ENCODE measurements at regions not wholly inside any gene's neighbourhood (a gene's known extent, or its start where the extent isn't known, plus 50 kb on each side); places are given as distances from the start of the nearest gene placed in this dataset.

- DNase-seq = no peak
- 100% methylated on average over 3 of the region's 3 CpGs; no CpG with 5 or more reads in 1 of the 2 experiments for WGBS, 2 experiments (ENCODE audit: insufficient coverage in 1 of 2, insufficient read length in 1 of 2)
- H3K4me1 ChIP-seq (ENCODE audit: control insufficient read depth, insufficient read depth, low read length) = no peaks in the 10 kb centered on the region
- H3K9me3 ChIP-seq (ENCODE audit: control insufficient read depth, low read length) = peaks cover 5% of the 10 kb centered on the region
- no peaks in the 10 kb centered on the region for H3K36me3 ChIP-seq (ENCODE audit: control insufficient read depth, insufficient read depth, low read length)
- peaks cover 13% of the 10 kb centered on the region for H3K4me1 Mint-ChIP-seq
- H3K27ac Mint-ChIP-seq = no peak overlapping the region
- no peak overlapping the region for H3K27ac ChIP-seq (ENCODE audit: low read depth, low read length)
- no peak overlapping the region for H3K4me3 ChIP-seq (ENCODE audit: low read length)
- no peak for TF ChIP-seq CTCF (conservative IDR thresholded peaks at IDR 0.05)
- no peak overlapping the region for H3K4me3 Mint-ChIP-seq
- H3K27me3 ChIP-seq (ENCODE audit: control insufficient read depth, insufficient read depth, low read length, poor library complexity, severe bottlenecking) = no peaks in the 10 kb centered on the region
- H3K27me3 Mint-ChIP-seq (ENCODE audit: insufficient read depth) = no peaks in the 10 kb centered on the region
- H3K9ac ChIP-seq (ENCODE audit: extremely low read depth, low read length, poor library complexity, severe bottlenecking) = no peak overlapping the region
- no peaks in the 10 kb centered on the region for H3K9me3 Mint-ChIP-seq
- H3K36me3 Mint-ChIP-seq (ENCODE audit: low read depth) = peaks cover 6% of the 10 kb centered on the region
Measured at GRCh38 chr10:20970044-20970443, 72.9 kb upstream of the NEBL start.

- 97 to 100% methylated on average over 1 to 3 of the region's 3 CpGs for WGBS, 2 experiments (ENCODE audit: insufficient coverage in 1 of 2, insufficient read length in 1 of 2)
- no peaks in the 10 kb centered on the region for H3K4me1 ChIP-seq (ENCODE audit: control insufficient read depth, insufficient read depth, low read length)
- Mint-ChIP-seq H3K9me3 (no peaks in the 10 kb centered on the region), H3K27ac (no peak overlapping the region), H3K4me1 (peaks cover 11% of the 10 kb centered on the region), H3K36me3 (ENCODE audit: low read depth) (peaks cover 18% of the 10 kb centered on the region), H3K27me3 (ENCODE audit: insufficient read depth) (no peaks in the 10 kb centered on the region), H3K4me3 (no peak overlapping the region)
- H3K9ac ChIP-seq (ENCODE audit: extremely low read depth, low read length, poor library complexity, severe bottlenecking) = no peak overlapping the region
- TF ChIP-seq CTCF (conservative IDR thresholded peaks at IDR 0.05) = no peak
- no peak overlapping the region for H3K4me3 ChIP-seq (ENCODE audit: low read length)
- H3K36me3 ChIP-seq (ENCODE audit: control insufficient read depth, insufficient read depth, low read length) = no peaks in the 10 kb centered on the region
- H3K27me3 ChIP-seq (ENCODE audit: control insufficient read depth, insufficient read depth, low read length, poor library complexity, severe bottlenecking) = no peaks in the 10 kb centered on the region
- no peak for DNase-seq
- no peak overlapping the region for H3K27ac ChIP-seq (ENCODE audit: low read depth, low read length)
- peaks cover 10% of the 10 kb centered on the region for H3K9me3 ChIP-seq (ENCODE audit: control insufficient read depth, low read length)
Measured at GRCh38 chr10:20966426-20966825, 69.3 kb upstream of the NEBL start.

GRCh38 chr10:20963721-20964595 lies 66.8 kb upstream of the NEBL start:
- Histone ChIP-seq H3K27ac (ENCODE audit: low read depth, low read length) (no peak overlapping the region), H3K9ac (ENCODE audit: extremely low read depth, low read length, poor library complexity, severe bottlenecking) (no peak overlapping the region), H3K4me1 (ENCODE audit: control insufficient read depth, insufficient read depth, low read length) (no peaks in the 10 kb centered on the region), H3K27me3 (ENCODE audit: control insufficient read depth, insufficient read depth, low read length, poor library complexity, severe bottlenecking) (no peaks in the 10 kb centered on the region), H3K9me3 (ENCODE audit: control insufficient read depth, low read length) (peaks cover 10% of the 10 kb centered on the region), H3K36me3 (ENCODE audit: control insufficient read depth, insufficient read depth, low read length) (no peaks in the 10 kb centered on the region), H3K4me3 (ENCODE audit: low read length) (no peak overlapping the region)
- no peak overlapping the region for H3K27ac Mint-ChIP-seq
- H3K9me3 Mint-ChIP-seq = no peaks in the 10 kb centered on the region
- no peak for TF ChIP-seq CTCF (conservative IDR thresholded peaks at IDR 0.05)
- H3K4me3 Mint-ChIP-seq = no peak overlapping the region
- H3K36me3 Mint-ChIP-seq (ENCODE audit: low read depth) = peaks cover 19% of the 10 kb centered on the region
- no peaks in the 10 kb centered on the region for H3K27me3 Mint-ChIP-seq (ENCODE audit: insufficient read depth)
- 92 to 100% methylated on average over 1 to 5 of the region's 5 CpGs for WGBS, 2 experiments (ENCODE audit: insufficient coverage in 1 of 2, insufficient read length in 1 of 2)
- H3K4me1 Mint-ChIP-seq = peaks cover 12% of the 10 kb centered on the region
- no peak for DNase-seq

Measured in endodermal cell (in vitro differentiated cells).